ENCODE measurements at regions not wholly inside any gene's neighbourhood (a gene's known extent, or its start where the extent isn't known, plus 50 kb on each side); places are given as distances from the start of the nearest gene placed in this dataset.

DNA sequence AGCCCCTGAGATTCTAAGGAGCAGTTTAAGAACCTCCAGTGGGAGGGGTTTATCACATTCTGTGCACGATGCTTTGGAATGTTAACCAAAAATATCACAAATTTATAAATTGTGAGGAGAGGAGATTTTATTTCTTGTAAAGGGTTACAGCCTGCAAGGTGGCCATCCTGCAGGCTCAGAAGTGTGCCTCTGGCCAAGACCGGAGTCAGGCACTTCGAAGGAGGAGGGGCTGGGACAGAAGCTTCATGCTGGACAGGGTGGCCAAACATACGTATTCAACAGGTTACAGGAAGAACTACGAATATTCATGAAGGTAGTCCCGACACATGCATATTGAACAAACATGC is 144.1 kb upstream of the NCK2 start:
- H3K27me3 ChIP-seq = no peaks in the 10 kb centered on the region
- H3K4me3 ChIP-seq = no peak overlapping the region
- TF ChIP-seq POLR2A (IDR thresholded peaks at IDR 0.05) = no peak
- no peak for TF ChIP-seq CTCF (IDR thresholded peaks at IDR 0.05)
- no peak for TF ChIP-seq EP300 (IDR thresholded peaks at IDR 0.05)
- no peak for TF ChIP-seq POLR2AphosphoS5 (IDR thresholded peaks at IDR 0.05)
- no peak for ATAC-seq
- peaks cover 6 to 16% (median 9%) of the 10 kb centered on the region in 3 donors for H3K4me1 ChIP-seq
- no peaks in the 10 kb centered on the region for H3K36me3 ChIP-seq
- no peaks in the 10 kb centered on the region for H3K9me3 ChIP-seq
- H3K27ac ChIP-seq = peak overlapping the region in 1 of 4 donors; percentile 2
- WGBS, 2 donors (ENCODE audit: low coverage in 1 of 2) = 65 to 79% methylated on average over 5 to 6 of the region's 6 CpGs

GRCh38 chr2:105600037-105600442 is 144.7 kb upstream of the NCK2 start:
- Histone ChIP-seq H3K36me3 (no peaks in the 10 kb centered on the region), H3K4me3 (no peak overlapping the region), H3K9me3 (no peaks in the 10 kb centered on the region), H3K4me1 (peaks cover 6 to 11% (median 6%) of the 10 kb centered on the region in 3 donors), H3K27me3 (no peaks in the 10 kb centered on the region), H3K27ac (peak overlapping the region in 1 of 4 donors; percentile 2)
- TF ChIP-seq POLR2AphosphoS5 (IDR thresholded peaks at IDR 0.05) (no peak), POLR2A (IDR thresholded peaks at IDR 0.05) (no peak), CTCF (IDR thresholded peaks at IDR 0.05) (no peak), EP300 (IDR thresholded peaks at IDR 0.05) (no peak)
- no peak for ATAC-seq
- WGBS, 2 donors (ENCODE audit: low coverage in 1 of 2) = 69 to 88% methylated on average over 8 of the region's 9 CpGs

- no peaks in the 10 kb centered on the region for H3K36me3 ChIP-seq
- H3K27me3 ChIP-seq = no peaks in the 10 kb centered on the region
- peaks cover 0 to 2% (median 0%) of the 10 kb centered on the region in 3 donors for H3K4me1 ChIP-seq
- H3K27ac ChIP-seq = no peak overlapping the region
- TF ChIP-seq POLR2A (IDR thresholded peaks at IDR 0.05) = no peak
- TF ChIP-seq CTCF (IDR thresholded peaks at IDR 0.05) = no peak
- TF ChIP-seq POLR2AphosphoS5 (IDR thresholded peaks at IDR 0.05) = no peak
- TF ChIP-seq EP300 (IDR thresholded peaks at IDR 0.05) = no peak
- no peaks in the 10 kb centered on the region for H3K9me3 ChIP-seq
- ATAC-seq = no peak
- H3K4me3 ChIP-seq = no peak overlapping the region
- WGBS, 2 donors (ENCODE audit: low coverage in 1 of 2) = 60 to 67% methylated on average over 1 to 2 of the region's 6 CpGs
These were observed 145.6 kb upstream of the NCK2 start for GRCh38 chr2:105598829-105599698.

- Histone ChIP-seq H3K27me3 (no peaks in the 10 kb centered on the region), H3K4me3 (no peak overlapping the region), H3K36me3 (no peaks in the 10 kb centered on the region), H3K9me3 (no peaks in the 10 kb centered on the region), H3K27ac (no peak overlapping the region), H3K4me1 (no peaks in the 10 kb centered on the region)
- 81 to 92% methylated on average over 6 of the region's 10 CpGs for WGBS, 2 donors (ENCODE audit: low coverage in 1 of 2)
- ATAC-seq = no peak
- no peak for TF ChIP-seq EP300 (IDR thresholded peaks at IDR 0.05)
- TF ChIP-seq CTCF (IDR thresholded peaks at IDR 0.05) = no peak
- TF ChIP-seq POLR2A (IDR thresholded peaks at IDR 0.05) = no peak
- TF ChIP-seq POLR2AphosphoS5 (IDR thresholded peaks at IDR 0.05) = no peak
These were observed 146.6 kb upstream of the NCK2 start for GRCh38 chr2:105597806-105598803.

All from gastroesophageal sphincter (tissue), 4 donors.